NCI-H748 treated with DMSO at 0.1 percent for 48 hours (cell line): ENCODE measurements at regions not wholly inside any gene's neighbourhood (a gene's known extent, or its start where the extent isn't known, plus 50 kb on each side); places are given as distances from the start of the nearest gene placed in this dataset.

Experiments used
- DNase-seq: peaks from one replicate; lab custom pipeline; 2025; lab: John Stamatoyannopoulos, UW

DNA sequence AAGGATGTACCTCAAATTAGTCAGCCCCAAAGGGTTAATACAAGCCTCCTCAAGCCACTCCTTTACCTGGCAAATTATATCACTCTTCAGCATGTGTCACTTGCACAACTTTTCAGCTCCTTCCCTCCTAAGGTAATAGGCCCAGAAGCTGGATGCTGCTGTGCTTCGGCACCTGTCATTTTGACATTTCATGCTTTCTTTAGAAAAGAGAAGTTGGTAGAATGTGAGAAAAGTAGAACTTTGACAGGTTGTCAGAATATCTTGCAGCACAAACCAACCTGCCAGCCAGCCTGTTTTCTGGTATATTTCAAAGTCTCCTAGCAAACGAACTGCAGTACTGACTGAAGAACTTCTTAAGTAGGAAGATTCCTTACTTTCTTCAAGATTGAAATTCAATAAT is 2136.9 kb downstream of the MAT2B start:
- DNase-seq: no peak

DNA sequence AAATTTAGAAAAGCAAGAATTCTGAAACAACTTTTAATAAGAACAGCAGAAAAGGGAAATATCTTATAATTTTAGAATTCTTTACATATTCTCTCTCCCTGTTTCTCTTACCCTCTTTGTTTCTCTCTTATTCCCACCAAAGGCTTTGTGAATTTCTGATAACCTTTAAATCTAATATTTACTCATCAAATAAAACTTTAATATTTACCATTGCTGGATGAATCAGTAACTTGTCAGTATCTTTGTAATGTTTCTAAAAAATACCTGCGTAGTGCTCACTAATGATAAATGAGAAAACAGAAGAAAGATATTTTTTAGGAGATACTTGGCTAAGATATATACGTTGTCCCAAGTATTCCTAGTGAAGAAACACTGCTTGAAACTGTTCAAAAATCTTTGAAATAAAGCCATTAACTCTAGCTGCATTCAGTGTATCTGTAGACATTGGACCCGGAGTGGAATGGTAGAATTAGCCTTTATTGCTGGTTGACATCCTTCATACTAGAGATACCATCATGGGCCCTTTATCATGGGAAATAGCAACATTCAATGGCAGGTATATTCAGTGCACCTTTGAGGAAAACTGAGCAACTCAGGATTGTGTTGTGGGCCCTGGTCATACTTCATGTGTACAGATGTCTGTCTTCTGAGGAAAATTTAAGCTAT is 2160.4 kb downstream of the MAT2B start:
- DNase-seq: no peak

DNA sequence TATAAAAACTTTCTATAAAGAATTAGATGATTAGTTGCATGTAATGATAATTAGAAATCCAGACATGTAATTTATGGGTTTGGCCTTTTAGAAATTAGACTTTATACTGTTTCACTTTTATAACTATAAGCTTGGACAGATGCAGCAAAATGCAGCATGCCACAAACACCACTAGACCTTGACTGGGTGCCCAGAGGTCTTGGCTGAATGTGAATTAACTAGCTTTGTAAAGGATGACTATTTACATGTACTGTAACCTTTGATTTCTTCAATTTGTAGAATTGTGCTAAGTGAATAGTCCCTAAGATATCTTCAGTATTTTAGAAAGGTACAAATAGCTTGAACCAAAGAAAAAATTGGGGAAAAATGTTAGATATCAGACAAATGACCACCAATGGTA is 2168.1 kb downstream of the MAT2B start:
- no peak for DNase-seq

DNA sequence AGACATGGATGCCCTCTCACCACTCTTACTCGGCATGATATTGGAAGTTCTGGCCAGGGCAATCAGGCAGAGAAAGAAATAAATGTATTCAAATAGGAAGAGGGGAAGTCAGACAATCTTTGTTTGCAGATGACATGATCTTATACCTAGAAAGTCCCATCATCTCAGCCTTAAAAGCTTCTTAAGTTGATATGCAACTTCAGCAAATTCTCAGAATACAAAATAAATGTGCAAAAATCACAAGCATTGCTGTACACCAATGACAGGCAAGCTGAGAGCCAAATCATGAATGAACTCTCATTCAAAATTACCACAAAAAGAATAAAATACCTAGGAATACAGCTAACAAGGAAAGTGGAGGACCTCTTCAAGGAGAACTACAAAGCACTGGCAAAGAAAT is 2190.4 kb downstream of the MAT2B start:
- DNase-seq: no peak

DNA sequence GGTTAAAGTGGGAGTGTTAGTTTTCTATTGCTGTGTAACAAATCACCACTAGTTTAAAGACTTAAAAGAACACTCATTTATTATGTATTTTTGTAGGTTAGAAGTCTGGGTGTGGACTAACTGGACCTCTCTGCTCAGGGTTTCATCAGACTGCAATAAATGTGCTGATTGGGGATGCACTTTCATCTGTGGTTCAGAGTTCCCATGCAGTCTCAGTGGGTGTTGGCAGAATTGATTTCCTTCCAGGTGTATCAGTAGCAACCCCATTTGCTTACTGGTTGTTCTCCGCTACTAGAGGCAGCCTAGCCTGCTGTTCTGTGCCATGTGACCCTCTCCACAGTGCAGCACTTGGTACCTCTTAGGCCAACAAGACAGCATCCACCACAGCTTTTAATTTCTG is 2200.5 kb downstream of the MAT2B start:
- DNase-seq: no peak

DNA sequence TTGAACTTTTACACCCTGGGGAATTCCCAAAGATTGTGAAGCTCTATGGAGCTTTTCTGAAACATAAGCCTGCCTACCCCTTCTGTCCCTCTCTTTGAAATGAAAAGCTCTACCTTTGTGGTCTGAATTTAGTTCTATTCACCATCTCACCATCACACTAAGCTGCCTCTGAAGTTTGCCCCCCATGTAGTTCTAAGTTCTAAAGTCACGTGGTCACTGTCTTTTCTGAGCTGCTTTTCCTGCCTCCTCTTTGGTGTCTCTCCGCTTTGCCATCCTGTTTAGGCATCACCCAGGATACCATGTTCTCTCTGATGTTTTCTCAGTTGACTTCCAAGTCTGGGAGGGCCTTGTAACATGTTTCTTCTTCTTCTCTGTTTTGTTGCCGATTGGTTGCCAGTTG is 2206.6 kb downstream of the MAT2B start:
- DNase-seq: no peak

DNA sequence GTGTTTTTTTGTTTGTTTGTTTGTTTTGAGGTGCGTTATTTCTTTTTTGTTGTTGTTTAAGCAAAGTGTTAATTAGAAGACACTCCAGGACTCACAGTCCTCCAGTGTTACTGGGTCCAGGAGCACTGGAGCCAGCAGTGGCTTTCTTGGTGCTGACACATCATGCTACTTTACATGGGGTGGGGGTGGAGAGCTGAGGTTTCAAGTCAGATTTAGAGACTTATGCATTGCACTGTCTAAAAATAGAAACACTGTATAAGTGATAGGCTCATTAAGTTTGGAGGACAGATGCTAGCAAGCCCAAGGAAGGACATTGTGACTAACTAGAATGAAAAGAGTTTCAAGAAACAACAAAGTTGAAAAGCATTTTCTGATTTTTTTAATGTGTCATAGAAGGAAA is 2209.2 kb downstream of the MAT2B start:
- DNase-seq: no peak

DNA sequence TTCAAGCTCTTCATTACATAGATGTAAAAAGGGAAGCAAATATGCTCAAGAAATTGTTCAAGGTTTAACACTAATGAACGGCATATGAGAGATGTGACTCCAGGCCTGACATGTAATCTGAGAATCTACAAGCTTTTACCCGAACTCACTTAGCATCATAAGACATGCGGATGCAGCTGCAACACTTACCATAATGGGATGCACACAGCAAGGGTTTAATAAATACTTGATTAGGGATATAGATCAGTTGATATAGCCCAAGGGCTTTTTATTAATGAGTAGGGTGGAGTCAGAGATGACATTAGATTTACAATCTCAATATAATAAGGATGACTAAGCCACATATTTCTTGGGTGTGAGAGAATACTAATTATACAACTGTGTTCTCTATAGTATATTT is 2215.5 kb downstream of the MAT2B start:
- no peak for DNase-seq

DNA sequence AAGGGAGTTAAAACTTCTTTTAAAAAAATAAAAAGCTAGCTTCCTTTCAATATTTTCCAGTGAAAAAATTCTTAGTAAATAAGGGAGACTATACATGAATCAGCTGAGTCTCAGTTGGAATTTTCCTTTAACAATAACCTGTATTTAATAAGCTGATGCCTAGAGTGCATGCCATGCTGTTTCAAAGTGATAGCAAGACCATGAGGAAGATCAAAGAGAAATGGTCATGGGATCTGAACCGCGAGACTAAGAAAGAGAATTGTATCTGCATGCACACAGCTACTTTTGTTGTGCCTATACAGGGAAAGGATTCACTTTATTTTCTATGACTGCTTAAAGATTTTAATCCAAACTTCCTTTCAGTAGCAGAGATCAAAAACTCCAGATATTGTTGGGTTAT is 2217.0 kb downstream of the MAT2B start:
- no peak for DNase-seq

DNA sequence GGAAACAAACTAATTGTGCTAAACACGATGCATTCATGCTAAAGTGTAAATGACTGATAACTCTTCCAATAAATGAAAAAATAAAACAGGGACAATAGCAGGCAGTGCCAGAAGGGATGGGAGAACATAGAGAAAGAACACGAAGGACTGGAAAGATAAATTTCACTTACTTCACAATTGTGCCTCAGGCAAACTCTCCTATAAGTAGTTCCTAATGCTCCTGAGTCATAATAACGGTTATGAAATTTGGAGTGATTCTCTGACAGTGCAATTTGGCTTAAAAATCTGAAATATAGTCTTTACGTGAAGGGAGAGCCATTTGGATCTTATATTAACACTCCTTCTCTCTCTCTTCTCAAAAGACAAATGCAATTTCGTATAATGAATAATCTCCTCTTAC is 2218.5 kb downstream of the MAT2B start:
- no peak for DNase-seq

DNA sequence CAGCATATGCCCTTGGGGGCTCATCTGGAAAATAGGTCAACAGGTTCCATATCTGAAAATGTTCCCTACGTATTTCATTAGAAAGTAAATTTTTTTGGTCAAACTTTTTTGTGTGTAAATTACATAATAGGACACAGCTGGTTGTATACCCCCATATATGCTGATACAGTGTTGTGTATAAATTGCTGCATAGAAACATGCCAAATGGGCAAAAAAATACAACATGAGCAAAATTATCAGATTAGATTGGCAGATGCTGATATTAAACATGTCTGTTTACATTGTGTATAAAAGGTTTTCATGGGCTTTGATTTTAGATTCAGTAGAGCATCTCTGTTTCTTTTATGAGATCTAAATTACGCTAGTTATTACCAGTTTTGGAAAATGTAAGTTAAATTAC is 2223.0 kb downstream of the MAT2B start:
- DNase-seq: no peak

DNA sequence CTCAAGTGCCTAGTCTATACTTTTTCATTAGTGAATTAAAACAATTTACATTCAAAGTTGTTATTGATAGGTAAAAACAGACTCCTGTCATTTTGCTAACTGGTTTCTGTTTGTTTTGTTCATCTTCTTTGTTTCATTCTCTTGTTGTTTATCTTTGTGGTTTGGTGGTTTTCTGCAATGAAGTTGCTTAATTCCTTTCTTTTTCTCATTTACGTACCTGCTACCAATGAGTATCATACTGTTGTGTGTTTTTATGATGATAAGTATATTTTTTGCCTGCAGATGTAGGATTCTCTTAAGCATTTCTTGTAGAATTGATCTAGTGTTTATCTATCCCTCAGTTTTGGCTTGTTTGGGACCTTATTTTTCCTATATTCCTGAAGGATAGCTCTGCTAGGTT is 2230.0 kb downstream of the MAT2B start:
- DNase-seq: no peak

DNA sequence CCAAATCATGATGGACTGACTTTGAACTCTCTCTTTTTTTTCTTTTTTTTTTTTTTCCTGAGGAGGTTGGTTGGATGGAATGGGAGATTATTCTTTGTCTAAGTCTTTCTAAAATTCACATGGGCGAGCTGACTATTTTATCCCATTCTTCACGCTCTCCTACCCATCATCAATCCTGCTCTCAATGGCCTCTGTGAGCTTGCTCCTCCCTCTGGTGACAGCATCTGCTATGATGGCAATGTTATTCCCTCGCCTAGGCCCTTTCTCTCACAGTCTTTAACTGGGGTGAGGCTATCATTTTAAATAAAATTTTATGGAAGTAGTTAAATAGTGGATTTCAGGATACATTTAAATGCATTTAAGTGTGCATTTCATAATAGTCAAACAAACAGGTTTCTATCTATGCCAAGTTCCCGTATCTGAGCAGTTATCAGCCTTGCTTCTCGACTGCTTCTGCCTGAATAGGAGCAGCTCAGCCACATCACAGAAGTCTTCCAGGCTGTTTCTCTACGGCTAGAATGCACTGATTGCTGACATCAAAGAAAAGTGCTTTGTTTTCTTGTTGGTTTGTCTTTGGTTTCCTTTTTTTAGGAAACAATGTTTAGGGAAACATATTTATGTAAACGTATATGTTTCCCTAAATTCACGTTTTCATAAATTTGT is 2233.8 kb downstream of the MAT2B start:
- no peak for DNase-seq

DNA sequence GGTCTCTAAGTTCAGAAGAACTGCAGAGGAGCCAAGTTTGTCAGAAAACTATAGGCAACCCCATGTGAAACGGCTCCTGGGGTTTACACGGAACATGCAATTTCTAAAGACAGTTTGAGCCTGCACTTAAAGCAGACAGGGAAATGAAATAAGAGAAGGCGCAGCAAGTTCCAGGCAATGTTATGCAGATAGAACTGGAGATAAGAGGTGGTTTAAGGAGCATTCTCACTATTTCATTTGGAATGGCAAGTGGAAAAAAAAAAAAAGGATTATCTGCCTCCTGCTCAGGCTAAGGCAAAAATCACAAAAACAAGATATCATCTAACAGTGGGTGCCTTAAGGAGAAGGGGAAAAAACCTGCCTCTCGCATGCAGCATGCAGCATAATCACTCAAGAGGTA is 2252.4 kb downstream of the MAT2B start:
- no peak for DNase-seq

DNA sequence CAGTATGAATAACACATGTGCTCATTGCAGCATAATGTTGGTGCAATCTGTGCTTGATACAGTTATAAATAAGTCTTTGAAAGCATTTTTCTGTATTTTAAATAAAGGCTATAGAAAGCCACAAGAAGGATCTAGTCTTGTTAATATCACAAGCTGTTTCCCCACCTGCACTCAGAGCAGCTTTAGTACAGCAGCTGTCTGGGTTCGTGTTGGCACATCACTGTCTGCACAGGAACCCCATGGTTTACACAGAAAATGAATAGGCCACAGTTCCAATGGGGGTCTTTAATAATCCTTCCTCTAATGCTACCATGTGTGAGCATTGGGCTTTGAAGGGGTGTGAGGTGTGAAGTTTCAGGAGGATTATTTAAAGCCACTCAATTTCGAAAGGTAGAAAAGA is 2269.7 kb downstream of the MAT2B start:
- DNase-seq: no peak

DNA sequence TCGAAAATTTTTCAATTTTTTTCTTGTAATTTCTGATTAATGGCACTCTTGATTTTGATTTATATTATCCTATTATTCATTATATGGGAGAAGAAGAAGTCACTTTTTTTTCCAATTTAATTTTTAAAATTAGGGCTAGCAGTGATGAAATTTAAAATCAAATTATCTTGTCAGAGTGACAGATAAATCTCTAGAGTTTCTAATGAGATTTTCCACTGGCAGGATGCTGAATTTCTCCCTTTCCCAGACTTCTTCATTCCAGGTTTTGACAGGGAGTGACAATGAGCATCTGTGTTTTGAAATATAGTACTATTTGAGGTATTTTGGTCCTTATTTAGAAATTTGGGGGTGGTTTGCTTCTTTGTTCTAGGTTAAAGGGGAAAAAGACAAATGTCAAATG is 2274.1 kb downstream of the MAT2B start:
- no peak for DNase-seq

DNA sequence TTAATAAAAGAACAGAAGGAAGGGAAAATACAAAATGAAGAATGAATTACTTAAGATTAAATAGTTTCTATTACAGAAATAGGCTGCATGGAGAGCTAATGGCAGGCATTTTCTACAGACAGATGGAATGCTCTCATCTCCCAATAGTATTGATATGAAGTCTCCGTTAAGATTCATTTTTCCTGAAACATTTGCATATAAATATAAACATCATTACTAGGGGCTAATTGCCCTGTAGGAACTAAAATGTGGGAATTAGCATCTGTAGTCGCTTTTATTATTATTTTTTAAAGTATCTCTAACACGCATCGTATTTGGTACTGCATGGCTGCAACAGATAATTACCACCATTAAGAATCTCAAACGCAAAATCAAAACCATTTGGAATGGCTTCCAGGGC is 2275.5 kb downstream of the MAT2B start:
- DNase-seq: no peak

DNA sequence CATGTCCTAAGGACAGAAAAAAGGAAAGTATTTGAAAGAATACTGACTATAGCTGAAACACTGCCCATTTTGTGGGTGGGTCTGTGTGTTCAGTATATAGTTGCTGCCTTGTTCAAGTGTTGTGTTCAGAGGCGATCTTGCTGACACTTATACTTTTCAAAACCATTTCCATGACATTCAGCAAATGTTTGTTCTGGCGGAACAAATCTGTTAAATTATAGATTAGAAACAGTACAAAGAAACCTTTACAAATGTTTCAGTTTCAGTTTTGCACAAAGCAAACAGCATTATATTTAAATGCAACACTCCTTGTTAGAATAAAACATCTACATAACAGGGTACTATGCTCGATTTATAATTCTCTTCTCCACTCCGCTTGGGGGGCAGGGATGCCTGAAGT is 2276.3 kb downstream of the MAT2B start:
- no peak for DNase-seq

DNA sequence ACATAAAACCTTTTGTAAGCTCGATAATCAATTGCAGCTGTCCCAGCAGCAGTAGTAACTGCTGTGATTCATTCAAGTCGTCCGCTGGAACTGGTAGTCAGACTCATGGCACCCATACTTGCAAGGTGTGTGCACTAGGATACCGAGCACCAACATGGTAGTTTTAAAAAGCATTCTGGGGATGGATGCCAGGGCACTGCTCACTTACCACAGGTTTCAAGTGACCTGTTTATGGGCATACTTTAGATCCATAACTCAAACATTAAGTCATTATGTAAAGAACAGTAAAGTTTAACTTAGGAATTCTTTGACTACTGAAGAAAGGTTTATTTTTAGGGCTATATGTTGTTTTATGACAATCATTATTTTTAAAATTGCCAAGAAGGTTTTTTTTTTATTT is 2277.6 kb downstream of the MAT2B start:
- DNase-seq: no peak

DNA sequence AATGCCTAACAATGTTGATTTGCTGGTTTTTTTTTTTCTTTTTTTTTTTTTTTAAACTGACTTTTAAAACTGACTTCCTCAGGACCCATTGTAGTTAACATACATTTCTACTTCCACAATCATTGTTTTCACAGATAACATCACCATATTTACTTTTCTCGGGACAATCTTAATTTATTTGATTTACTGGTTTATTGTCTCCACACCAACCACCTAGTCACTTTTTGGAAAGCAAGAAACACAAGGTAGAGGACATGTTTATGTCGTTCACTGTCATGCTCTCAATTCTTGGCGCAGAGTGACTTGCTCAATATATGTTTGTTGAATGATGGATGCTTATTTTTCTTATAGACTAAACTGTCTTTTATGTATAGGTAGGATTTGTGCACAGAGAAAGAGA is 2280.7 kb downstream of the MAT2B start:
- no peak for DNase-seq

DNA sequence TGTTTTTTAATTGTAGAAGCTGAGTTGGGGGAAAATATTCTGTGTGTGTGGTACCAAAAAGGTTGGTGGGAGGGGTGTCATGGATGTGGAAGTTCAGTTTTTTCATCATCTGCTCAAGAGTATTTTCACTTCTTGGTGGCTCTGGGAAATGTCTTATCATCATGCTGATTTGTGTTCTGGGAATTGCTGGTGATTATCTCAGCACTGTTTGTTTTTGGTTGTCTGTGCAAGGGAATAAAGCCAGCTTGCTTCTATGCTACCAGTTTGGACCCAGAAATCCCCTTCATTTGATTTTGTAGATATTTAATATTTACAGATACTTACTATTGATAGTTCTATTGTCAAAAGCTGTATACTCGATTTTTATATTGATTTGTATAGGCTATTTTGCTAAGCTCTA is 2289.7 kb downstream of the MAT2B start:
- no peak for DNase-seq

DNA sequence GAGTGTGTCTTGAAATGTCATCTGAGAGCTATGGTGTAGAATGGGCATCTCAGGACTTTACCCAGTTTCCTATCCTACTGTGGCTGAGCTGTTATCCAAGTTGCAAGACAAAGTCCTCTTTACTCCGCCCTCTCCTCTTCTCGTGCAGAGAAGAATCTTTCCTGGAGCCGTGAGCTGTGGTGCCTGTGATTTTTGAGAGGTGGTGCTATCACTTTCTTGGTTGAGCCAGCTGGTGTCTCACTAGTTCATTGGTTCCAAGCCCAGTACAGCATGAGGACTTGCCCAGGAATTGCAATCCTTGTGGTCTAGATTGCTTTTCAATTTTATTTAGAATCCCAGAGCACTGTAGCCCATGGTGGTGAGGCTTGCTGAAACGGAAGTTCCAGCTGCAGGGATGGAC is 2300.3 kb downstream of the MAT2B start:
- DNase-seq: no peak

DNA sequence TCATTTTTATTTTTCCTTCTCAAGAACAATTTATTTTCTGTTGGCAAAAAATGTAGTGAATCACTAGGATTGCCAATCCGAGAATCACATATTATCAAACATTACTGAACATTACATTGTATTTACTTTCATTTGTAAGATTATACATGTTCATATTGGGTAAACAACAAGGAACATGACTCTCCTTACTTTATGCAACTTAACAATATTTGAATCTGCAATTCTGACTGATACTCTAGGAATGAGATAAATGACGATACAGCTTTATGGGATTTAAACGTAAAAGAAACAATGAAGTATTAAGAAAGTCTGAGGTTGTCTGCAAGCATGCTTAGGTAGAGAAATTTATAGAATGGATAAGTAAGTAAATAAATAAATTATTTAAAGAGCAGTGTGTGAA is 2302.9 kb downstream of the MAT2B start:
- no peak for DNase-seq

DNA sequence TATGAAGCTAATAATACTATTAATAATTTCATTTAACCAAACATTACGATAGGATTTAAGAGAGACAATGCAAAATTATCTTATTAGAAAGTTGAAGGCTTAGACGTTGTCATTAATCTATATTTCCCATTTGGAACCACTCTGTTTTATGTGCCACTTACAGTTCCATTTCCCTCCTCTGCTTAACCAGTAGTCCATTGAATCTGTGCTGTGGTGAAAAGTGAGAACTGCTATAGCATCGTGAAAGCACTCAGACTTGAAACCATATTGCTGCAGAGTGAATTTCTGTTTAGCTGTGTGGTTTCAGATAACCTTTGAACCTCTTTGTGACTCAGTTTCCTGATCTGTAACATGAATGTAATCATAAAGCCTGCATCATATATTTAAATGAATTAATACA is 2304.5 kb downstream of the MAT2B start:
- no peak for DNase-seq
